ENCODE measurements at regions not wholly inside any gene's neighbourhood (a gene's known extent, or its start where the extent isn't known, plus 50 kb on each side); places are given as distances from the start of the nearest gene placed in this dataset.

- TF ChIP-seq GATA2 (IDR thresholded peaks at IDR 0.05; ENCODE audit: low read depth, low read length): no peak
- no peak for TF ChIP-seq GATA3 (IDR thresholded peaks at IDR 0.05; ENCODE audit: low read depth, low read length)
Observed at GRCh38 chr6:166749666-166750065, 122.6 kb upstream of the RPS6KA2 start.

DNA sequence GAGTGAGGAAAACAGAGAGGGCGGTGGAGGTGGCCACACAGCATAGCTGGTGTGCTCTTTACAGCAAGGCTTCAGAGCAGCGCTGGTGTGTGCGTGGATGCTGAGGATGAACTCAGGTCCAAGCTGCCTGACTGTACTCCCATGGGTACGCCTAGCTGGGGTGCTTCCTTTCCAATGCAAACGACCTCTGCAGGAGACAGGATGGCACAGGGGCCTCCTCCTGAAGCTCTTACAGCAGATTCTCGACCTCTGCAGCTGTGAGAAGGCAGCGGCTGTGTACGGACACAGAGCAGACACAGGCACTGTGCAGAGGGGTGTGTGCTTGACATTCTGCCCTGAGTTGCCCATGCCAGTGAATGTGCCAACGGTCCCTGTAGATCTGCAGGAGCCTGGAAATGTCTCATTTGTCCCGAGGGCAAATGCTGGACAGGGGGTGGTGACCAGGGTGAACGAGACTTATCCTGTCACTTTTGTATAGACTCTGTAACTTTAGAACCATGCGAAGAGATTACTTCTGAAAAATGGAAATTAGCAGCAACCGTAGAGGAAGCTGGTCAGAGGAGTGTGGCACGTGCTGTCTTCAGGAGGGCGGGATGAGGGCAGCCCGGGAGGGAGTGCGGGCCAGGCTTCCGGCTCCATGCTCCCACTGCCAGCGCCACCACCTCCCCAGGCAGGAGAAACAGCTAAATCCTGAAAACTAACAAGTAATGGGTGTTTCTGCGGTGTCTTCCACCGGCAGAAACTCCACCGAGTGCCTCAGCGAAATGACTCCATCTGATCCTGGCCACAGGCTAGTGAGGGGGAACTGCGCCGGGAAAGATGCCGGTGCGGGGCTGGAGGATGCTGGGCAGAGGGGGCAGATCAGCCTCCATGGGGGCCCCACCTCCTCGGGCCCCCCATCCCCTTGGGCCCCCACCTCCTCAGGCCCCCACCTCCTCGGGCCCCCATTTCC, 120.9 kb upstream of the RPS6KA2 start:
- TF ChIP-seq GATA2 (IDR thresholded peaks at IDR 0.05; ENCODE audit: low read depth, low read length) (no peak), GATA3 (IDR thresholded peaks at IDR 0.05; ENCODE audit: low read depth, low read length) (no peak)

DNA sequence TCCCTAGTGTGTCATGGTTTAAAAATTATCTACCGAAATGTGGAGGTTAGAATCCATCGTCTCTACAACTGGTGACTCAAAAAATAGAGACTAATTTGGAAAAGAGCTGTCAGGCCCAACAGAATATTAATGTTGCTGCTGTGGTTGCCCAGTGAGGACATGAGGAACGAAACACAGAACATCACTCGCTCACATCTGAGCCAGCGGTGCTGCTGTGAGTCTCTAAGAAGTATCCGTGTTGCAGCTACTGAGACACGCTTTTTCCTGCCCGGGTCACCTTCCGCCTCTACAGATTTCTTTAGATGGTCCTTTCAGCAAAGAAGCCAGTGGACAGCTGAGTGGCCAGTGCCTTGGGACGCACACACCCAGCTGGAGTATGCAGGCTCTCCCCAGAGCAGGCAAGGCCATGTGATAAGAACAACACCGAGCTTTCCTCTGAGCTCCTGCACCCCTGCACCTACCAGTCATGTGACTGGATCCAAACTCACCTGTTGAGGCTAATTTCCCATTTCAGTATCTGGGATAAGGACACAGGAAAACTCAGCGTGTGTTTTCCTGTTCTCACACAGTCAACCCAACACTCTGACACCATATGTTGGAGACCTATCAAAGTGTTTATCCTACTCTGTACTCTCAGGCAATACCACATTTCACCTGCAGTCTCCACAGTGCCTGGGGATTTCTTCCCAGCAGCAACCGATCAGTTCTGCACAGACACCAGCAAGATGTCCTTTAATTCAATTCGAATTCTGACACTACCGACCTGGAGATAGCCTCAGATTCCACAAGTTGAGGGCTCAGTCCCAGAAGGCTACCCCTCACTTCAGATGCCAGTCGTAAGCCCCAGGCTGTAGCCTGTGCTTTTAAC, 119.0 kb upstream of the RPS6KA2 start:
- no peak for TF ChIP-seq GATA3 (IDR thresholded peaks at IDR 0.05; ENCODE audit: low read depth, low read length)
- no peak for TF ChIP-seq GATA2 (IDR thresholded peaks at IDR 0.05; ENCODE audit: low read depth, low read length)

DNA sequence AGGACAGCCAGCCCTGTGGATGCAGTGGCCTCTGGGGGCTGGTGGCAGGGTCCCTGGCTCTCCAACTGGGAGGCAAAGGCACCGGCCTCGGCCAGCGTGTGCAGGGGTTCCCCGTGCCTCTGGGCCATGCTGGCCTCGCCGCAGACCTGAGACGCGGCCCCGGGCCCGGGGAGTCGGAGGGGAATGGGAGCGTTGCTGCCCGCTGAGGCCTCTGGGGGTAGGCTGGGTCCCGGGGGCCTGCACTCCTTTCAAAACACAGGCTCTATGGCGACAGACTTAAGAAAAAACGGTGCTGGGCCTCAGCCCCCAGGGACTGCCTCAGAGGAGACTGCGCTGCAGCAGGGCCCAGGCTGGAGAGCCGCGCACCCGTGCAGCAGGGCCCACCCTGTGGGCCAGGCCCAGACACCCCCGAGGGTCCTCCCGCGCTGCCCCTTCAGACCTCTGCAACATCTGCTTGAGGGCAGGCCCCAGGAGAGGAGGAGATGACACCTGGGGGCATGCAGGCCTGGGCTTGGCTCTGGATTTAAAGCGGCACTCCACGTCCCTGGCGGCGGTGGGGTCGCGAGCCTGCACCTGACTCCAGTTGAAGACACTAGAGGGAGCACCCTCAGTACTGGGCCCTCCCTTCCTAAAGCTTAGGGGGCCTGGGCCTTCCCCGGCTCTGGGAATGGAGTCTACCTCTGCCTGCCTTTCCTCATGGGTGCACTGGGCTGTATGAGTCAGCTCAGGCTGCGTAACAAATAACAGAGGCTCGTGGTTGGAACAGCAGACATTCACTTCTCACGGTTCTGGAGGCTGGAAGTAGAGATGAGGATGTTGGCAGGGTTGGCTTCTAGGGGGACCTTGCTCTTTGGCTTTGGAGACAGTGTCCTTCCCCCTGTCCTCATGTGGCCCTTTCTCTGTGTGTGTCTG, 117.4 kb upstream of the RPS6KA2 start:
- no peak for TF ChIP-seq GATA3 (IDR thresholded peaks at IDR 0.05; ENCODE audit: low read depth, low read length)
- TF ChIP-seq GATA2 (IDR thresholded peaks at IDR 0.05; ENCODE audit: low read depth, low read length): no peak

DNA sequence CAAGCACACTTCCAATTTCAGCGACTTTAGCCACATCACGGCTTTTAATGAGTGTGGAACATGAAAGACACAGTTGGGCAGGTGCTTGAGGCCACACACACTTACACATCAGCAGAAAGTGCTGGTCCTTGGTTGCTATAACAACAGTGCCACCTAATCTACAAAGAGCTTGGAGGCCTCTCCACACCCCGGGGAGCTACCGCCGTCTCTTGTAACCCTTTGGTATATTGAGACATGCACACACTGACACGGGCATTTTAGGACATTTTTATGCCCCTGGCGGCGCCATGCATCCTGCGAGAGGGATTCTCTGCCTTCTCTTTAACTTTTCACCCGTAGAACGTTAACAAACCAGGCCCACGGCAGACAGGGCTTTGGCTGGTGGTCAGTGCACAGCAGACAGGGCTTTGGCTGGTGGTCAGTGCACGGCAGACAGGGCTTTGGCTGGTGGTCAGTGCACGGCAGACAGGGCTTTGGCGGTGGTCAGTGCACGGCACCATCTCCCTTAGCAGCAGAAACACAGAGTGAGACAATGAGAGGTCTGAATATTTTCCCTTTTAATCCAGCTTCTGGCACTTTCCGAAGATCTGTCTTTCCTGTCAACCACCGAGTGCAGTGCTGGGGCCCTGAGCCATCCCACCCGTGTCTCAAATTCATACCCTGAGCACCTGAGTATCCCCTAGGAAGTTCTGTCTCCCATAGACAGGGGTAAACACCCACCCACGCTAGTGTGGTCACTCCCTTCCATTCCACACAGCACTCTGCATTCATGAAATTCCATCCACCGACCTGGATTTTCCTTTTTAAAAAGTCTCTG, 116.6 kb upstream of the RPS6KA2 start:
- TF ChIP-seq GATA2 (IDR thresholded peaks at IDR 0.05; ENCODE audit: low read depth, low read length): no peak

GRCh38 chr6:166742981-166743380, 115.9 kb upstream of the RPS6KA2 start:
- TF ChIP-seq GATA3 (IDR thresholded peaks at IDR 0.05; ENCODE audit: low read depth, low read length): no peak
- no peak for TF ChIP-seq GATA2 (IDR thresholded peaks at IDR 0.05; ENCODE audit: low read depth, low read length)

- TF ChIP-seq GATA2 (IDR thresholded peaks at IDR 0.05; ENCODE audit: low read depth, low read length): no peak
- TF ChIP-seq GATA3 (IDR thresholded peaks at IDR 0.05; ENCODE audit: low read depth, low read length): no peak
Observed at GRCh38 chr6:166739976-166740318, 112.9 kb upstream of the RPS6KA2 start.

GRCh38 chr6:166739117-166739975, 112.3 kb upstream of the RPS6KA2 start:
- no peak for TF ChIP-seq GATA2 (IDR thresholded peaks at IDR 0.05; ENCODE audit: low read depth, low read length)

DNA sequence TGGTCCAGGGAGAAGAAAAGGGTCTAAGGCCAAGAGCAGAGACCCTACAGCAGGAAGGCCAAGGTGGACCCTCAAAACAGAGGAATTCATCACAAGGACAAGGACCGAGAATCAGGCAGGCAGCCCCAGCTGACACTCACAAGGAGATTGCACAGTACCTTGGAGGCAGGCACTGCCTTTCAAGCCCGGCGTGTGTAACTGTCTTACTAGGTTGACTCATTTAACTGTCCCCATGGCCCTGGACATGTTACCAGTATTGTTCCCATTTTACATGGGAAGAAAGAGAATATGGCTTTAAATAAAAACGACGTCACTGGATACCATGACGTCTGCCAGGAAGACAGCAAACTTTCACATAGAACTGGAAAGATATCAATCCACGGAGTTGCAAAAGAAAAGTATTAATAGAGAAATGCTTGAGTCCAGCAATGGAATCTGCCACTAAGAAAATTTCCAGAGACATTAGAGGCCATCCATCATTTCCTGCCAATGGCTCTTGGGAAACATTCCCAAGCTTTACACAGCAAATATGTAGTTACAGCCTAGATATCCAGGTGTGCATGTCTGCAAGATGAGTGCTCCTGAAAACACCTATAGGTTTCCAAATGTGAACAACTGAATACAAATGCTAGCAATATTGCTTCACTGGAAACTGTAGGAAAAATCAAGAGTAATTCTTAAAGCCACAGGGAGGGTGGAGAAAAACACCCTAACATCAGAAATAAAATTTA, 111.5 kb upstream of the RPS6KA2 start:
- TF ChIP-seq GATA2 (IDR thresholded peaks at IDR 0.05; ENCODE audit: low read depth, low read length) (no peak), GATA3 (IDR thresholded peaks at IDR 0.05; ENCODE audit: low read depth, low read length) (no peak)

DNA sequence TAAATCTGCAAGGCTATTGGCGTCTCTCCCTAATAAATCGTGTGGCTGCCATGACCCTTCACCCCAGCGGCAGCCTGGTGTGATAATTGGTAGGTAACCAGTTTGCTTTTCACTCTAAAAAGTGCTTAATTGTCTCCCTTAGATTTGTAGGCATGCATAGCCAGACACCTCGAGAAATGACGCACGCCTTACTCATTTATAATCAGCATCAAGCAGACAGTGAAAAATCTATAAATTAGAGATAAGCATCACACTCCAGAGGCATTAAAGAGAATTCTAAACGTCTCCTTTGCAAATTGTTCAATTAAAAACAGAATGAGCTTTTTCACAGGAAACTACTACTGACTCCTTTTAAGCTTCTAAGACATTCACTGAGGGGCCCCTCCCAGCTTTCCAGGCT, 110.2 kb upstream of the RPS6KA2 start:
- TF ChIP-seq GATA2 (IDR thresholded peaks at IDR 0.05; ENCODE audit: low read depth, low read length) (no peak), GATA3 (IDR thresholded peaks at IDR 0.05; ENCODE audit: low read depth, low read length) (no peak)

- TF ChIP-seq GATA2 (IDR thresholded peaks at IDR 0.05; ENCODE audit: low read depth, low read length) (no peak), GATA3 (IDR thresholded peaks at IDR 0.05; ENCODE audit: low read depth, low read length) (no peak)
Observed at GRCh38 chr6:166736634-166737033, 109.6 kb upstream of the RPS6KA2 start.

- TF ChIP-seq GATA2 (IDR thresholded peaks at IDR 0.05; ENCODE audit: low read depth, low read length): no peak
- no peak for TF ChIP-seq GATA3 (IDR thresholded peaks at IDR 0.05; ENCODE audit: low read depth, low read length)
Observed at GRCh38 chr6:166733900-166734299, 106.8 kb upstream of the RPS6KA2 start.
